ENCODE measurements at regions not wholly inside any gene's neighbourhood (a gene's known extent, or its start where the extent isn't known, plus 50 kb on each side); places are given as distances from the start of the nearest gene placed in this dataset.

- Histone ChIP-seq H3K4me3 (no peak overlapping the region), H3K4me1 (peaks cover 0 to 28% of the 10 kb centered on the region in 2 donors), H3K27me3 (no peaks in the 10 kb centered on the region), H3K9me3 (no peaks in the 10 kb centered on the region), H3K27ac (peak overlapping the region in 1 of 2 donors; percentile 80), H3K36me3 (no peaks in the 10 kb centered on the region)
- TF ChIP-seq CTCF (IDR thresholded peaks at IDR 0.05): no peak
- DNase-seq (ENCODE audit: low spot score): no peak
These were observed 58.4 kb upstream of the ATP2C1 start for GRCh38 chr3:130835483-130835882.

GRCh38 chr3:130838898-130839600, 54.8 kb upstream of the ATP2C1 start:
- Histone ChIP-seq H3K36me3 (no peaks in the 10 kb centered on the region), H3K4me1 (peaks cover 0 to 28% of the 10 kb centered on the region in 2 donors), H3K4me3 (no peak overlapping the region), H3K27me3 (no peaks in the 10 kb centered on the region), H3K27ac (peak overlapping the region; percentile 14 to 26), H3K9me3 (no peaks in the 10 kb centered on the region)
- no peak for TF ChIP-seq CTCF (IDR thresholded peaks at IDR 0.05)
- no peak for DNase-seq (ENCODE audit: low spot score)

GRCh38 chr3:130839813-130840212, 54.1 kb upstream of the ATP2C1 start:
- no peak overlapping the region for H3K4me3 ChIP-seq
- H3K27ac ChIP-seq: peak overlapping the region; percentile 14 to 26
- H3K9me3 ChIP-seq: no peaks in the 10 kb centered on the region
- no peak for DNase-seq (ENCODE audit: low spot score)
- H3K27me3 ChIP-seq: no peaks in the 10 kb centered on the region
- peaks cover 0 to 22% of the 10 kb centered on the region in 2 donors for H3K4me1 ChIP-seq
- H3K36me3 ChIP-seq: no peaks in the 10 kb centered on the region
- TF ChIP-seq CTCF (IDR thresholded peaks at IDR 0.05): no peak

DNA sequence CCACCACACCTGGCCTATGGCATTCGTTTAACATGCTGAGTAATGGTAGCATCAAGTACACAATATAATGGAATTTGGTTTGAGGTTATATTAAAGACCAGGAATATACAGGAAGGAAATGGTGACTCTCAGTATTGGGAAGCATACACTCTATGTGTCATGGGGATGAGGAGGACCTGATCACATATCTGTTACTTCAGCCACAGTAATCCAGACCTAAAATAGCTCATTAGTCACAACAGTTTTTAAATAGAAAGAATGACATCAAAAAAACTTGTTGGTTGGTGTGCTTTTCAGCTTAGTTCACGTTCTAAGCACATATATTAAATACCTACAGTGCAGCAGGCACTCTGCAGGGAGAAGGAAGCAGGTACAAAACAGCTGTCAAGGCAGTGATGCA, 52.5 kb upstream of the ATP2C1 start:
- H3K36me3 ChIP-seq: no peaks in the 10 kb centered on the region
- peak overlapping the region; percentile 46 to 70 for H3K27ac ChIP-seq
- no peak for TF ChIP-seq CTCF (IDR thresholded peaks at IDR 0.05)

GRCh38 chr3:130843441-130843840, 50.4 kb upstream of the ATP2C1 start:
- H3K9me3 ChIP-seq: no peaks in the 10 kb centered on the region
- H3K4me3 ChIP-seq: no peak overlapping the region
- H3K4me1 ChIP-seq: peaks cover 0 to 15% of the 10 kb centered on the region in 2 donors
- DNase-seq (ENCODE audit: low spot score): no peak
- no peaks in the 10 kb centered on the region for H3K36me3 ChIP-seq
- no peak for TF ChIP-seq CTCF (IDR thresholded peaks at IDR 0.05)
- H3K27me3 ChIP-seq: no peaks in the 10 kb centered on the region
- H3K27ac ChIP-seq: peak overlapping the region; percentile 24 to 79

More for the DNA sequence above, 52.5 kb upstream of the ATP2C1 start:
- Histone ChIP-seq H3K4me3 (no peak overlapping the region), H3K9me3 (no peaks in the 10 kb centered on the region), H3K4me1 (peaks cover 0 to 15% of the 10 kb centered on the region in 2 donors), H3K27me3 (no peaks in the 10 kb centered on the region)
- no peak for DNase-seq (ENCODE audit: low spot score)

Data from right atrium auricular region (tissue), 2 donors.